Dedifferentiated amniotic fluid mesenchymal stem cell (primary cell): ENCODE measurements at regions not wholly inside any gene's neighbourhood (a gene's known extent, or its start where the extent isn't known, plus 50 kb on each side); places are given as distances from the start of the nearest gene placed in this dataset.
"Not testable (repeated sequence)": the region's sequence is repeated elsewhere in the genome, so short reads cannot be mapped to it uniquely, and the experiment has no call there.

ENCODE experiments used
- DNase-seq: peaks from one replicate; pipeline ENCODE4 v3.0.0-alpha.2; 2016; ENCODE audit errors: extremely low spot score

DNA sequence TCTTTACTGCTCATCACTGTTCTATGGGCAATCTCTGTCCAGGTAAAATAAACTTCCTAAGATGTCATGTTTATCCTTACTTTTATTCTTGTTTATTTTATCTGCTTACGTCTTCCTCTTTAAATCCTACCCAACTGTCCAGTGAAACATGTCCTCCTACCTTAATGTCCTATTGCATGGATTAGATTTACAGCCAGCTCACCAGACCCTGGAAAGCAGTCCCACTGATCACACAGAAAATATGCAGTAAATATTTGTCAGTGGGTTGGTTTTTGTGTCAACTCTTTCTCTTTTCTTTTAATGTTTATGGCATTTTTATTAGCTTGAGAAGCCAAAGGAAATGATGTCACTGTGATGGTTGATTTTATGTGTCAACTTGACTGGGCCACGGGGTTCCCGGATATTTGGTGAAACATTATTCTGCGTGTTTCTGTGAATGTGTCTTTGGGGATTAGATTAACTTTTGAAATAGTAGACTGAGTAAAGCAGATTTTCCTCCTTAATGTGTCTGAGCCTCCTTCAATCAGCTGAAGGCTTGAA is 258.3 kb downstream of the SRGAP2C start:
- DNase-seq: no peak

DNA sequence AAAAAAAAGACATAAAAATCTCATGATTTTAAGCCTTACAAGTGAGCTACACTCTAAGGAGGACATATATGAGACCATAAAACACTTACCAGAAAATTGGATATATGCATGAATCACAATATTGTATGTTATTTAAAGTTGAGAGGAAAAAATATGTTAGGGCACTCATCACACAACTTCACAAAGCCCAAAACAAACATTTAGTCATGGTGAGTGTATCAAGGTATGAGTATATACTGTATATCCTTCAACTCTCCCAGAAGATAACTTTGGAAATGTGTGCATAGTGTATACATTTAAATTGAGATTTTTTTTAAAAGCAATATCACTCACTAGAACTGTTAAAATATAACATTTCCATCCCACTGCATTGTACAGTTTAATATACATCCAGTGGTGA is 259.3 kb downstream of the SRGAP2C start:
- DNase-seq: no peak

DNA sequence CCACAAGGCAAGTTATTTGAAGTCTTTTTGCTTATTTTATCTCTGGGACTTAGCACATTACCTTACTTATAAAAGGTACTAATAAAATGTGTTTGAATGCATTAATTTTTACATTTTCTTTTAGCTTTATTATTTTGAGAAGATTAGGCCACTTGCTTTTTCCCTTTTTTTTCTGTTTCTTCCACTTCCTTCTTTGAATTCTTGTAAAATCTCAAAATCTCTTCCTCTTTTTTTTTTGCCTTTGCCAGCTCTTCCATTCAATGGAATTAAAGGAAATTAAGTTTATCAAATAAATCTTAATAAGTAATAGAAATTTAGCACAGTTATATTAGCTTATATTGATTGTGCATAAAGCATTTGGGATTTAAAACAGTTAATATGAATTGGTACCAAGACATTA is 260.9 kb downstream of the SRGAP2C start:
- no peak for DNase-seq

- DNase-seq: not testable (repeated sequence)
These were observed 262.6 kb downstream of the SRGAP2C start for GRCh38 chr1:121447280-121447923.

DNA sequence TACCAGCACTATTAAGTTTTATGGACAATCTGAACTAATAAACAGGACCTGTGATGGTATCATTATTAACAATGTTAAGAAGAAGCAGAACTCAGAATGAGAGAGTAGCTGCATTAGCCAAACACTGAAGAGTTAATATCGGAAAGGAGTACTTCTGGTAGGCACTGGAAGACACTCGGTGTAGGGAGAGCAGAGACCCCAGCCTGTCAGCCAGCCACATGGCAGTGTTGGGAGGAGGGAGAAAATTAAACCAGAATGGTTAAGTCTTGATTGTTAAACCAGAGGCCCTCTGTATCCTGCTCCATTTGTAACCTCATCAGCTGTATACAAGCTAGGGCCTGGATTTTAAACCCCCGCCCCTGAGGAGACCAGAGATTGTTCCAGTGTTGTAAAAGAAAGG is 263.3 kb downstream of the SRGAP2C start:
- DNase-seq: not testable (repeated sequence)

GRCh38 chr1:121448851-121449250 is 264.1 kb downstream of the SRGAP2C start:
- no peak for DNase-seq

- DNase-seq: no peak
These were observed 267.7 kb downstream of the SRGAP2C start for GRCh38 chr1:121452484-121452883.

GRCh38 chr1:121458291-121459048 is 273.7 kb downstream of the SRGAP2C start:
- DNase-seq: no peak

DNA sequence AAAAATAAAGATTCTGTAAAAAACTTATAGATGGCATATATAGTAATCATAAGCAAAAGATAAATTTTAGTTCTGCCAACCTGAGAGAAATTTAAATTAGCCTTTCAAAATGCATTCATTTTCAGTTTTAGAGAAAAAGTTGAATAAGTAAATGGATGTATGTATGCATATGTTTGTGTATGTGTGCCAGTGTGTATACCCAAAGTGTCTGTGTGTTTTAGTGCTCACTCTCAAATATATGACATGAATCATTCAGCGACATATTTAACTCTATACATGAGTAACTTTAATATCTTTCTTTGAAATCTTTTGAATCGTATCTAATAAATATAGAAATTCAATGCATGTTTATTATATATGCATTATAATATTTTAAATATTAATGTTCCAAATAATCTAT is 274.5 kb downstream of the SRGAP2C start:
- DNase-seq: no peak

DNA sequence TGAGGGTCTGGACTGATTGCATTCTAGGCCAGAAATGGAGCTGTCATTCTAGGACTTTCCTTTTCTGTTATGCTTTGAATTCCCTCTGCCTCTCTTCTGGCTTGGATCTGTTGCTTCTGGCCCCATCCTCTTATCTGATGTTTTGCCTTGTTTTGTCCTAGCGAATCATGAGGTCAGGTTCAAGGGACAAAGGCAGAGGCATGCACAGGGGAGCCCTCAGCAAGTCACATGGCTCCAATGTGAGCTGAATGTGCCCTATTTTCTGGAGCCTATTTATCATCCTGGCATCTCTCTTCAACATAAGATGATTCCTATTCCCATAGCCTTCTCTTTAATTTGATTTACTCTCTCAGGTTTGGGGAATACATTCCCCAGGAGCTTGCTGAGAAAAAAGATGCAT is 284.6 kb downstream of the SRGAP2C start:
- not testable (repeated sequence) for DNase-seq

DNA sequence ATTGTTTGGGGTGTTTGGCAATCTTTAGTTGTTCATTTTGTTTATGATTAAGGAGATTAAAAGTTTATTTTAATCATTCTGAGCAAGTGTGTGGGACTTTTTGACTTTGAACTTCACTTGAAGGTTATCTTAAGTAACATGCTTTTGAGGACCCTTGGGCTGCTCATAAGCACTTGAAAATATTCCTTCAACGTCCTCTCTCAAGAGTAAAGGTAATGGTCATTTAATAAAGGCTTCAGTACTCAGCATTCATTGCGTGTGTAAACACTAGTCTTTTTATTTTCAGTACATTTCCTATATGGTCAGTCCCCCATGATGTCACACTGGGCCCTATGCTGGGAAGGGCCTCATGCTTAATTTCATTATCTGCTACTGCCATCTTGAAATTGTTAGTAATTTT is 285.6 kb downstream of the SRGAP2C start:
- not testable (repeated sequence) for DNase-seq

- DNase-seq: no peak
These were observed 286.7 kb downstream of the SRGAP2C start for GRCh38 chr1:121471523-121471922.

DNA sequence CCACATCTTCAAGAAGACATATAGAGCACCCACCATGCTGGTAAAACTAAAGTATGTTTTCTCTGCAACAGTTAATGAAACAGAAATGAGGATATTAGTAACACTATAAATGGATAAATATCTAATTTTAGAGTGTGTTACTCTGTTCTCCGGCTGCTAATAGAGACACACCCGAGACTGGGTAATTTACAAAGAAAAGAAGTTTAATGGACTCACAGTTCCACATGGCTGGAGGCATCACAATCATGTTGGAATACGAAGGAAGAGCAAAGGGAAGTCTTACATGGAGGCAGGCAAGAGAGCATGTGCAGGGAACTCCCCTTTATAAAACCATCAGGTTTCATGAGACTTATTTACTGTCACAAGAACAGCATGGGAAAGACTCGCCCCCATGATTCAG is 287.2 kb downstream of the SRGAP2C start:
- DNase-seq: no peak

DNA sequence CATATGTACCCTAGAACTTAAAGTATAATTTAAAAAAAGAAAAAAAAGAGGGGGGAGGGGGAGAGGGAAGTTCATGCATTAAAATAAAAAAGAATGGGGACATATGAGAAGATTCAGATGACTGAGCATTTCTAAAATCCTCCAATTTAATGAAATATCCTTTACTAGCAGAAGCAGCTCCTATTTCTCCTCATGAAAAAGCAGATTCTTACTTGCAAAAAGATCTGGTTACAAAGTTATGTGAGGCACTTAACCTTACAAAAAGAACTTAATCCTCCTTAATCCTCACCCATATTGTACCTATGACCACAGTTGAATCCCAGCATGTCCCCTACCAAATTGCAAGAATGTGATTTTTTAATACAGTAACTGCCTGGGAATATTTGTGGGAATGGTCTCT is 298.5 kb downstream of the SRGAP2C start:
- DNase-seq: no peak

DNA sequence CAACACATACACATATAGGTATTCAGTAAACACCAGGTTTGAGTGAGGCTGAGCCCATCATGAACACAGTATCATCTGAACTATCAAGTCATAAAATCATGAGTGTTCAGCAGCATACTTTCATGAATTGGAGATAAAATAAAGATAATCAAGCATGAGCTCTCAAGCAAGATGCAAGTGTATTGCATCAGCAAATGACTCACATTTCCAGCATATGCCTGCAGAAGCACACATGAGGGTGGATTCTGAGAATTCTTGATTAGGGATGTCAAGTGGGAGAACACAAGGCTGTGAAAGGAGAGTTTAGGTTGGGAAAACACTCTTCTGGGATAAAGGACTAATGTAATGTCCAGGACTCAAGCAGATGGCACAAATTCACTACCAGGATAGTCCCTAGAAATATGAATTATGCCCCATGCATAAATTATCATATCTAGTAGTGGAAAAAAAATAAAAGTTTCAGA is 299.2 kb downstream of the SRGAP2C start:
- DNase-seq: peak; percentile 88

DNA sequence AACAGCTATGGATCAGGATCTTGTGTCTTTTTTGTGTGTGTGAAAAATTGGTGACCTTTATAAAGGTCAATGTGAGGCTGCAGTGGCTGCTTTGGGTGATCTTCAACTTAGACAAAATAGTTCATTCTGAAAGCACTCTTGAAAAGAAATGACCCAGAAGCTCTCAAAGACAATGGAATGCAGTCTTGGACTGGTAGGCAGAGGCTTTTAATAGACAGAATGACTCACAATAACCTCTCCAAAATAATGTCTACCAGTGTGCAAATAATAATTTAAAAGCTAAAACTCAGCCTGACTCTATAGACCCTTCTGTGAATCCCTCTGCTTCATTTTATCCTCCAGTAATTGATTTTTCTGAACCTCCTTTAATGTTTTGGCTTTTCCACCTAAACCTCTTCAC is 310.0 kb downstream of the SRGAP2C start:
- DNase-seq: not testable (repeated sequence)

DNA sequence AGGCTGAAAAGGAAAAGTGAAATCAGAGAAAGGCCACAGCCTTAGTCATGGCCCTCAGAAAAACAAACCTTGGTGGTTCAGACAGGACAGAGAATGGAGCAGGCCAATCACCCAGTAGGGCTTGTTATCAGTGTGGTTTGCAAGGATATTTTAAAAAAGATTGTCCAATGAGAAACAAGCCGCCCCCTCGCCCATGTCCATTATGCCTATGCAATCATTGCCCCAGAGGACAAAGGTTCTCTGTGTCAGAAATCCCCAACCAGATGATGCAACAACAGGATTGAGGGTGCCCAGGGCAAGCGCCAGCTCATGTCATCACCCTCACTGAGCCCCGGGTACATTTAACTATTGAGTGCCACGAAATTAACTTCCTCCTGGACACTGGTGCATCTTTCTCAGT is 326.7 kb downstream of the SRGAP2C start:
- DNase-seq: not testable (repeated sequence)

DNA sequence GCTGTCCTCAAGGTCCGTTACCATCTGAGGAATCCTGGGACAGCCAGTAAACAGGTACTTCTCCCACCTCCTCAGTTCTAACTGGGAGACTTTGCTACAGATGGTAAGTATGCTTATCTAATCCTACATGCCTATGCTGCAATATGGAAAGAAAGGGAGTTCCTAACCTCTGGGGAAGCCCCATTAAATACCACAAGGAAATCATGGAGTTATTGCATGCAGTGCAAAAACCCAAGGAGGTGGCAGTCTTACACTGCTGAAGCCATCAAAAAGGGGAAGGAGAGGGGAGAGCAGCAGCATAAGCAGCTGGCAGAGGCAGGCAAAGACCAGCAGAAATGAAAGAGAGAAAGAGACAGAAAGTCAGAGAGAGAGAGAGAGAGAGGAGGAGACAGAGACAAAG is 327.1 kb downstream of the SRGAP2C start:
- not testable (repeated sequence) for DNase-seq

DNA sequence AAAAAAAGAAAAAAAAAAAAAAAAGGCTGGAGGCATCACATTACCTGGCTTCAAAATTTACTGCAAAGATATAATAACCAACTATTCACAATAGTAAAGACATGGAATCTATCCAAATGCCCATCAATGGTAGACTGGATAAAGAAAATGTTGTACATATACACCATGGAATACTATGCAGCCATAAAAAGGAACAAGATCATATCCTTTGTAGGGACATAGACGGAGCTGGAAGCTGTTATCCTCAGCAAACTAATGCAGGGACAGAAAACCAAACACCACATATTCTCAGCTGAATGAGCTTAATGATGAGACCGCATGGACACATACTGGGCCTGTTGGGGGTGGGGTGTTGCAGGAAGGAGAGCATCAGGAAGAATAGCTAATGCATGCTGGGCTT is 330.5 kb downstream of the SRGAP2C start:
- no peak for DNase-seq

- DNase-seq: no peak
These were observed 331.6 kb downstream of the SRGAP2C start for GRCh38 chr1:121516234-121516967.

DNA sequence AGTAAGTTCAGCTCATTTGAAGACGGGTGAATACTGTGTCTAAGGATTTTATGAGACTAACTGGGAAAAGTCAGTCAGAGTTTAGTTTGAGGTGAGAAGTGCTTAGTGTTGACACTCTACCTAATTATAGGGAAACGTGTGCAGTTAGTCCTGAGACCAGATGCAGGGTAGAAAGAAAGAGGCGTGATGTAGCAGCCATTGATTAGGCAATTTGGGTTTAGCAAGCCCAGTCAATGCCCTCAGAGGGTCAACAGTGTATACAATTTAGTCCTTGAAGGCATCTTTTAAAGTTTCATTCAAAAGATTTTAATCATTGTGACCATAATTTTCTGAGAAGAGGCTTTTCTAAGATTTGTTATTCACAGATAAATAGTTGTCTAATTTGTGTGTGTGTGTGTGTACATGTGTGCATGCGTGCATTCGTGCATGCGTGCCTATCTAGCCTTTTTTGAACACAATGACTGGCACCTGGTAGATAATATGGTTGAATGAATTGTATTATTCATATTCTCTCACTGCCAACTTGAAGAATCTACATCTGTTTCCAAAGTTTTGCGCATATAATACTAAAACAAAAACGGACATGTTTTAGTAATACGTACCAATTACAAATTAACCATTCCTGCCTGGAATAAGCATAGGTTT is 332.9 kb downstream of the SRGAP2C start:
- DNase-seq: no peak

DNA sequence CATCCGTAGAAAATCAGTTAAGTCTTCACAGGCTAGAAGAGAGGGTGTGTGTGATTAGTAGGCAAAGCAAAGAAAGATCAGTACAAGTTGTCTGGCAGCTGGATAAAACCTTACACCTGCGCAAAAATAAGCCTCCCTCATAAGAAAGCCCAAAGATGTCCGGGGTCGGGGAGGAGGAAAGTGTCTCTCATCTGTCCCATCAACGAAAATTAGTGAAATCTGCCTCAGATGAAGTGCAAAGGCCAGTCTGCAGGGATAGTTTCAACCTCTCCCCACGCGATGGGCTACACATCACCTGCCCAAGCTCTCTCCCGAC is 333.9 kb downstream of the SRGAP2C start:
- DNase-seq: no peak
